Endothelial cell of umbilical vein (primary cell): ENCODE measurements at regions not wholly inside any gene's neighbourhood (a gene's known extent, or its start where the extent isn't known, plus 50 kb on each side); places are given as distances from the start of the nearest gene placed in this dataset.

Experiments
- CTCF ChIP-seq, 2 donors: IDR thresholded peaks; 1 replicate in 1 of 2; 2 replicates in 1 of 2; pipeline ENCODE4 v1.5.1; 2011; ENCODE audit warnings: low read length in 2 of 2, mild to moderate bottlenecking in 2 of 2, moderate library complexity in 2 of 2, control low read depth in 1 of 2, inconsistent platforms in 1 of 2, low read depth in 1 of 2; ENCODE audit not compliant: insufficient read depth in 1 of 2; ENCODE audit errors: extremely low read depth in 1 of 2
- EZH2 ChIP-seq: IDR thresholded peaks from 2 replicates; pipeline ENCODE4 v1.6.1; 2012; ENCODE audit warnings: borderline replicate concordance, low read depth, mild to moderate bottlenecking, moderate library complexity, low read length, inconsistent platforms; ENCODE audit not compliant: severe bottlenecking

GRCh38 chr4:14303856-14304255 is 676.3 kb upstream of the BOD1L1 start:
- no peak for TF ChIP-seq CTCF (IDR thresholded peaks at IDR 0.05; ENCODE audit: extremely low read depth in 1 of 2, insufficient read depth in 1 of 2, low read depth in 1 of 2, low read length in 2 of 2)
- TF ChIP-seq EZH2 = no peak
